H1 (cell line): ENCODE measurements at regions not wholly inside any gene's neighbourhood (a gene's known extent, or its start where the extent isn't known, plus 50 kb on each side); places are given as distances from the start of the nearest gene placed in this dataset. TPM values are rescaled to one million over a fixed set of nuclear protein-coding genes. Genes with fewer than 3 reads are reported as not detected.

Experiments
- small RNA-seq: library from polyadenylated mRNA; stranded (forward); fragments of <200 nt; extraction: miRNeasy Mini kit (QIAGEN cat#:217004); gene quantifications from one replicate; pipeline ENCODE3, GENCODE V24; 2013; ENCODE audit not compliant: insufficient read depth

Small RNA genes in the stretch of these regions (small RNA-seq; reads per million reads assigned to genes)
- not detected for gene AC116337.2
